ENCODE measurements at regions not wholly inside any gene's neighbourhood (a gene's known extent, or its start where the extent isn't known, plus 50 kb on each side); places are given as distances from the start of the nearest gene placed in this dataset.

- no peak overlapping the region for H3K27ac Mint-ChIP-seq
Observed at GRCh38 chr2:146246736-146247523, 1597.9 kb upstream of the ACVR2A start.

GRCh38 chr2:146246002-146246735 lies 1598.7 kb upstream of the ACVR2A start:
- Histone ChIP-seq H3K27me3 (ENCODE audit: control insufficient read depth in 1 of 2, insufficient read depth in 2 of 2, low read length in 2 of 2) (no peaks in the 10 kb centered on the region), H3K4me3 (ENCODE audit: low read length) (no peak overlapping the region), H3K4me1 (ENCODE audit: insufficient read depth, low read length) (no peaks in the 10 kb centered on the region), H3K36me3 (ENCODE audit: insufficient read depth, low read length) (no peaks in the 10 kb centered on the region), H3K27ac (ENCODE audit: low read depth in 1 of 2, low read length in 2 of 2) (no peak overlapping the region), H3K9me3 (ENCODE audit: control insufficient read depth in 1 of 2, insufficient read depth in 1 of 2, low read length in 2 of 2) (no peaks in the 10 kb centered on the region)
- TF ChIP-seq CTCF (IDR thresholded peaks at IDR 0.05), result no peak
- H3K4me3 Mint-ChIP-seq, result no peak overlapping the region
- H3K27ac Mint-ChIP-seq, result no peak overlapping the region
- ChIA-PET CTCF (no interaction called here), POLR2A (no interaction called here)
- DNase-seq (no peak), ATAC-seq (ENCODE audit: poor library complexity) (no peak)
- H3K4me1 Mint-ChIP-seq (ENCODE audit: low read depth), result no peaks in the 10 kb centered on the region
- intact Hi-C loops (cut with DNase I, micrococcal nuclease), result no loop called here
- H3K27me3 Mint-ChIP-seq, result no peaks in the 10 kb centered on the region
- no peaks in the 10 kb centered on the region for H3K9me3 Mint-ChIP-seq
- H3K36me3 Mint-ChIP-seq (ENCODE audit: low read depth), result no peaks in the 10 kb centered on the region

More at GRCh38 chr2:146246736-146247523, 1597.9 kb upstream of the ACVR2A start:
- TF ChIP-seq CTCF (IDR thresholded peaks at IDR 0.05), result no peak
- Mint-ChIP-seq H3K9me3 (no peaks in the 10 kb centered on the region), H3K36me3 (ENCODE audit: low read depth) (no peaks in the 10 kb centered on the region), H3K4me1 (ENCODE audit: low read depth) (no peaks in the 10 kb centered on the region), H3K27me3 (no peaks in the 10 kb centered on the region), H3K4me3 (no peak overlapping the region)
- ATAC-seq (ENCODE audit: poor library complexity) (no peak), DNase-seq (no peak)
- ChIA-PET CTCF (no interaction called here), POLR2A (no interaction called here)
- H3K4me1 ChIP-seq (ENCODE audit: insufficient read depth, low read length), result no peaks in the 10 kb centered on the region
- no peak overlapping the region for H3K27ac ChIP-seq (ENCODE audit: low read depth in 1 of 2, low read length in 2 of 2)
- no peak overlapping the region for H3K4me3 ChIP-seq (ENCODE audit: low read length)
- intact Hi-C loops (cut with DNase I, micrococcal nuclease), result no loop called here
- no peaks in the 10 kb centered on the region for H3K27me3 ChIP-seq (ENCODE audit: control insufficient read depth in 1 of 2, insufficient read depth in 2 of 2, low read length in 2 of 2)
- H3K36me3 ChIP-seq (ENCODE audit: insufficient read depth, low read length), result no peaks in the 10 kb centered on the region
- no peaks in the 10 kb centered on the region for H3K9me3 ChIP-seq (ENCODE audit: control insufficient read depth in 1 of 2, insufficient read depth in 1 of 2, low read length in 2 of 2)

GRCh38 chr2:146244830-146245229 lies 1600.0 kb upstream of the ACVR2A start:
- Histone ChIP-seq H3K36me3 (ENCODE audit: insufficient read depth, low read length) (no peaks in the 10 kb centered on the region), H3K27me3 (ENCODE audit: control insufficient read depth in 1 of 2, insufficient read depth in 2 of 2, low read length in 2 of 2) (no peaks in the 10 kb centered on the region), H3K4me1 (ENCODE audit: insufficient read depth, low read length) (no peaks in the 10 kb centered on the region), H3K27ac (ENCODE audit: low read depth in 1 of 2, low read length in 2 of 2) (no peak overlapping the region), H3K9me3 (ENCODE audit: control insufficient read depth in 1 of 2, insufficient read depth in 1 of 2, low read length in 2 of 2) (no peaks in the 10 kb centered on the region), H3K4me3 (ENCODE audit: low read length) (no peak overlapping the region)
- Mint-ChIP-seq H3K36me3 (ENCODE audit: low read depth) (no peaks in the 10 kb centered on the region), H3K27me3 (no peaks in the 10 kb centered on the region), H3K4me1 (ENCODE audit: low read depth) (no peaks in the 10 kb centered on the region), H3K9me3 (no peaks in the 10 kb centered on the region), H3K4me3 (no peak overlapping the region), H3K27ac (no peak overlapping the region)
- POLR2A ChIA-PET, result no interaction called here
- DNase-seq, result no peak
- intact Hi-C loops (cut with DNase I, micrococcal nuclease), result no loop called here
- TF ChIP-seq CTCF (IDR thresholded peaks at IDR 0.05), result no peak
- no peak for ATAC-seq (ENCODE audit: poor library complexity)
- CTCF ChIA-PET, result no interaction called here
